ENCODE measurements at regions not wholly inside any gene's neighbourhood (a gene's known extent, or its start where the extent isn't known, plus 50 kb on each side); places are given as distances from the start of the nearest gene placed in this dataset.

DNA sequence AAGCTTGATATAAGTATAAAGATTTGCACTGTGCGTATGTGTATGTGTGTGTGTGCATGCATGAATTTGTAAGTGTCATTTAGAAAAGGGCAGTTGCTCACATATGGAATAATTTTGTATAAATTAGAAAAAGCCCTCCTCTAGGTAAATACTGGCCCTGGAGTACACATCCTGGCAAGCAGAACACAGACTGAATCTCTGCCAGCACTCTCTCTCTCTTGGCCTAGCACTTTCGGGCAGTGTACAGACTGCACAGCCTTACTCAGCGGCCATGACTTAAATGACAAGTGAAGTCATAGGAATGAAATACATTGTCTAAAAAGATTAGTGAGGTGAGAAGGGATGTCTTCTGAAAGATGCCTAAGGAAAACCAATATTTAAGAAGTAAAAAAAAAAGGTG lies 214.1 kb downstream of the RDH14 start:
- POLR2A ChIA-PET, result interaction anchor here (1.1 kb wide), 1 partner anchor 46 kb away, joined by 3 read pairs; no protein-coding TSS in a partner anchor
- 60% methylated on average over 3 of the region's 3 CpGs for WGBS (ENCODE audit: missing lambda C conversion rate)
- Histone ChIP-seq H3K4me1 (peaks cover 10% of the 10 kb centered on the region; the same call in 1 of the 3 replicates), H3K4me3 (no peak overlapping the region), H3K9me3 (no peaks in the 10 kb centered on the region), H3K4me2 (peak overlapping the region; percentile 29), H3K27ac (no peak overlapping the region)
- ATAC-seq, result peak; percentile 59 to 76; a peak in 4 of 6 replicates
- CTCF ChIA-PET, result interaction anchor here (2.2 kb wide), 1 partner anchor 31 kb away, joined by 7 read pairs; no protein-coding TSS in a partner anchor
- TF ChIP-seq, protein P1, sequence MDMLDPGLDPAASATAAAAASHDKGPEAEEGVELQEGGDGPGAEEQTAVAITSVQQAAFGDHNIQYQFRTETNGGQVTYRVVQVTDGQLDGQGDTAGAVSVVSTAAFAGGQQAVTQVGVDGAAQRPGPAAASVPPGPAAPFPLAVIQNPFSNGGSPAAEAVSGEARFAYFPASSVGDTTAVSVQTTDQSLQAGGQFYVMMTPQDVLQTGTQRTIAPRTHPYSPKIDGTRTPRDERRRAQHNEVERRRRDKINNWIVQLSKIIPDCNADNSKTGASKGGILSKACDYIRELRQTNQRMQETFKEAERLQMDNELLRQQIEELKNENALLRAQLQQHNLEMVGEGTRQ (IDR thresholded peaks at IDR 0.05), result no peak
- TF ChIP-seq BHLHE40 (IDR thresholded peaks at IDR 0.05; ENCODE audit: low read depth, low read length) (no peak), KDM1A (IDR thresholded peaks at IDR 0.05; ENCODE audit: low read depth) (no peak), CHD2 (IDR thresholded peaks at IDR 0.05; ENCODE audit: low read length, partially characterized antibody) (no peak), EP300 (IDR thresholded peaks at IDR 0.05) (no peak), FOSL2 (IDR thresholded peaks at IDR 0.05) (no peak), FOSL2 (CRISPR knock-in tag; IDR thresholded peaks at IDR 0.05) (no peak), NPAS2 (CRISPR knock-in tag; IDR thresholded peaks at IDR 0.05; ENCODE audit: borderline replicate concordance) (no peak), HEYL (CRISPR knock-in tag; IDR thresholded peaks at IDR 0.05) (no peak), MAFK (IDR thresholded peaks at IDR 0.05; ENCODE audit: partially characterized antibody) (no peak)
- TF ChIP-seq, protein P2, sequence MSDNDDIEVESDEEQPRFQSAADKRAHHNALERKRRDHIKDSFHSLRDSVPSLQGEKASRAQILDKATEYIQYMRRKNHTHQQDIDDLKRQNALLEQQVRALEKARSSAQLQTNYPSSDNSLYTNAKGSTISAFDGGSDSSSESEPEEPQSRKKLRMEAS (IDR thresholded peaks at IDR 0.05), result no peak
- no peak for FAIRE-seq
- peak in 1 of 2 experiments; percentile 24 for DNase-seq (ENCODE audit: low read depth in 1 of 2, low spot score in 1 of 2)

DNA sequence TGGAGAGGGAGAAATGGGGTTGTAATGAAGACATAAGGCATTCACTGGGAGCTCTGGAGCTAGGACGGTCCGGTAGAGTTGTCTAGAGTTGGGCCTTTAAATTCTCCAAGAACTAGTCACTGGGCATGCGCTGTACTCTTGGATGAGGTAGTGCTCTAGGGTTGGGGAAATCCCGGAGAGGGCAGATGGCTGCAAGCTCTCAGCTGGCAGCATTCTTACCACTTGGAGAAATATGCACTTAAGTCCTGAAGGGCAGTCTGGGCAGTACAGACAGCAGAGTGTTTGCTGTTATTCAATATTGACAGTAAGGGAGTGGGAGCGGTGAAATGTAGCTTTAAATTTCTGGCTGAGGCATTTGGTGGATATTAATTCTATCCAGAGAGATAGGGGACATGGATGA lies 214.6 kb downstream of the RDH14 start:
- POLR2A ChIA-PET, result interaction anchor here (1.1 kb wide), 1 partner anchor 46 kb away, joined by 3 read pairs; no protein-coding TSS in a partner anchor
- FAIRE-seq, result no peak
- peaks cover 10% of the 10 kb centered on the region; the same call in 1 of the 3 replicates for H3K4me1 ChIP-seq
- TF ChIP-seq CEBPB (IDR thresholded peaks at IDR 0.05) (no peak), GATA3 (IDR thresholded peaks at IDR 0.05; ENCODE audit: borderline replicate concordance) (0 out of 2 replicates have a peak, but pooled peaks have one; percentile 14), HOXA7 (CRISPR knock-in tag; IDR thresholded peaks at IDR 0.05) (no peak), RCOR1 (IDR thresholded peaks at IDR 0.05; ENCODE audit: low read depth, low read length) (no peak)
- peak; percentile 93 to 99 for ATAC-seq
- 0 out of 6 replicates have a peak overlapping the region, but pooled peaks of 1 of the 2 experiments have one; percentile 3 for H3K27ac ChIP-seq
- 8% methylated on average over 5 of the region's 5 CpGs for WGBS (ENCODE audit: missing lambda C conversion rate)
- H3K4me3 ChIP-seq, result no peak overlapping the region
- CTCF ChIA-PET, result interaction anchor here (2.2 kb wide), 1 partner anchor 32 kb away, joined by 7 read pairs; no protein-coding TSS in a partner anchor
- H3K4me2 ChIP-seq, result peak overlapping the region; percentile 29
- H3K9me3 ChIP-seq, result no peaks in the 10 kb centered on the region
- peak in 1 of 2 experiments; percentile 85 for DNase-seq (ENCODE audit: low read depth in 1 of 2, low spot score in 1 of 2)

DNA sequence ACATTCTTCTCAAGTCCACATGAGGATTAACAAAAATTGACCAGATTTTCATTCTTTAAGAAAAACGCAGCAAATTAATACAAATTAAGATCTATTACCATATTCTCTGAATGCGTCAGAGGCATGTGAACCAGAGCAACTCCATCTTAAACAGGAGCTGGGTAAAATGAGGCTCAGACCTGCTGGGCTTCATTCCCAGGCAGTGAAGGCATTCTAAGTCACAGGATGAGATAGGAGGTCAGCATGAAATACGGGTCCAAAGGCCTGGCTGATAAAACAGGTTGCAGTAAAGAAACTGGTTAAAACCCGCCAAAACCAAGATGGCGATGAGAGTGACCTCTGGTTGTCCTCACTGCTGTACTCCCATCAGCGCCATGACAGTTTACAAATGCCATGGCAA lies 217.6 kb downstream of the RDH14 start:
- Histone ChIP-seq H3K4me3 (no peak overlapping the region), H3K4me1 (peaks cover 20% of the 10 kb centered on the region; the same call in 2 of the 3 replicates), H3K4me2 (no peak overlapping the region), H3K27ac (no peak overlapping the region), H3K9me3 (no peaks in the 10 kb centered on the region)
- ATAC-seq (no peak), DNase-seq (ENCODE audit: low read depth in 1 of 2, low spot score in 1 of 2) (no peak), FAIRE-seq (no peak)
- TF ChIP-seq, protein P3, sequence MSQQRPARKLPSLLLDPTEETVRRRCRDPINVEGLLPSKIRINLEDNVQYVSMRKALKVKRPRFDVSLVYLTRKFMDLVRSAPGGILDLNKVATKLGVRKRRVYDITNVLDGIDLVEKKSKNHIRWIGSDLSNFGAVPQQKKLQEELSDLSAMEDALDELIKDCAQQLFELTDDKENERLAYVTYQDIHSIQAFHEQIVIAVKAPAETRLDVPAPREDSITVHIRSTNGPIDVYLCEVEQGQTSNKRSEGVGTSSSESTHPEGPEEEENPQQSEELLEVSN (IDR thresholded peaks at IDR 0.05; ENCODE audit: borderline replicate concordance, low read depth), result no peak
- no peak for TF ChIP-seq CBX2 (IDR thresholded peaks at IDR 0.05; ENCODE audit: borderline replicate concordance, low read depth)
- WGBS (ENCODE audit: missing lambda C conversion rate), result 67% methylated on average over 6 of the region's 6 CpGs
- CTCF ChIA-PET, result interaction anchor here (1.9 kb wide), 1 partner anchor 36 kb away, joined by 4 read pairs; no protein-coding TSS in a partner anchor
- POLR2A ChIA-PET, result no interaction called here

DNA sequence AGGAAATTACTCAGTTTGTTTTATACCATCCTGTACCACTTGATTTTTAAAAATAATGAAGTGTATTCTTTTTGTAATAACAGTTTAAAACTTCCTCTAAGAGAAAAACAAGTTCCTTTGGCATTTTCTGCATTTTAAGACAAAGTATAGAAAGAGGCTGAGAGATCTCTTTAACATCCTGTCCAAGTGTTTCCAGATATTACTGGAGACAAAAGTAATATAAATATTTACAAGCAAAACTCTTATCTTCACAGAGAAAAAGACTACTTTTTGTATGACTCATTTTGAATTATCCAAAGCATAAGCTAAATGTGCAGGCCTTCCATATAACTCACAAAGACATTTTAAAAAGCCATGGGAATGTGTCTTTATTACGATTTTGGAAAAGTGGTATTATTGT lies 221.1 kb downstream of the RDH14 start:
- no peak overlapping the region for H3K4me3 ChIP-seq
- no peaks in the 10 kb centered on the region for H3K9me3 ChIP-seq
- WGBS (ENCODE audit: missing lambda C conversion rate), result 16% methylated on average over 1 of the region's 1 CpG
- no peak for ATAC-seq
- peak overlapping the region; percentile 29; the same call in 1 of the 3 replicates for H3K4me2 ChIP-seq
- DNase-seq (ENCODE audit: low read depth in 1 of 2, low spot score in 1 of 2), result no peak
- TF ChIP-seq FOSL2 (IDR thresholded peaks at IDR 0.05), result no peak
- 0 out of 2 replicates have a peak, but pooled peaks have one; percentile 9 for TF ChIP-seq FOSL2 (CRISPR knock-in tag; IDR thresholded peaks at IDR 0.05)
- TF ChIP-seq, protein P2 (IDR thresholded peaks at IDR 0.05), result no peak
- POLR2A ChIA-PET, result no interaction called here
- FAIRE-seq, result no peak
- H3K4me1 ChIP-seq, result peaks cover 10% of the 10 kb centered on the region; the same call in 2 of the 3 replicates
- CTCF ChIA-PET, result no interaction called here
- no peak overlapping the region for H3K27ac ChIP-seq
